ENCODE measurements at regions not wholly inside any gene's neighbourhood (a gene's known extent, or its start where the extent isn't known, plus 50 kb on each side); places are given as distances from the start of the nearest gene placed in this dataset.
"Not testable (repeated sequence)": the region's sequence is repeated elsewhere in the genome, so short reads cannot be mapped to it uniquely, and the experiment has no call there.

DNA sequence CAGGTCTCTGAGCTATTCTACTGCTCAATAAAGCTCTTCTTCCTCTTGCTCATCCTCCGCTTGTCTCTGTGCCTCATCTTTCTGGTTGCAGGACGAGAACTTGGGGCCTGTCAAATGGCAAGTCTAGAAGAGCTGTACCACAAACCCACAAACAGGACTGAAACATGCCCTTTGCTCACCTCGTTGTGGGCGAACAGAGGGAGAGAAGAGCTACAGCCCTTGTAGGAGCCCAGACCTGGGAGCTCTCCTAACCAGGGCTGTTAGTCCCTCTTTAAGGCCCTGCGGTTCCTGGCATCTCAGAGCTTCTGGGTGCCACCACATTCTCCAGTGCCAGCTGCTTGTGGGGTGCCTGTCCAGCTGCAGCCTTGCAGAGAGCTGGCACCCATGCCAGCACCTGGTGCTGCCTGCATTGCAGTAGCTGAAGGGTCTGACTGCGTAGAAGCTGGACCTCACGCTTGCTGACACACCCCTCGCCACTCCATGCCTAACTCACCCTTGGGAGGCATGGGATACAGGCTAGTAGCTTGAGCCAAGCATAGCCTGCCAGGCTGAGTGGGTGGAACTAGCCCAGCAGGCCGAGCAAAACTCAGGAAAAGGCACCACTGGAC is 313.4 kb downstream of the ANKRD30B start:
- H3K27ac ChIP-seq; H3K9me3 ChIP-seq; H3K36me3 ChIP-seq; H3K27me3 ChIP-seq; H3K4me1 ChIP-seq; intact Hi-C loops (cut with DNase I); DNase-seq; H3K4me3 ChIP-seq: not testable (repeated sequence)
- WGBS, 2 donors = 55 to 61% methylated on average over 4 to 8 of the region's 9 CpGs

DNA sequence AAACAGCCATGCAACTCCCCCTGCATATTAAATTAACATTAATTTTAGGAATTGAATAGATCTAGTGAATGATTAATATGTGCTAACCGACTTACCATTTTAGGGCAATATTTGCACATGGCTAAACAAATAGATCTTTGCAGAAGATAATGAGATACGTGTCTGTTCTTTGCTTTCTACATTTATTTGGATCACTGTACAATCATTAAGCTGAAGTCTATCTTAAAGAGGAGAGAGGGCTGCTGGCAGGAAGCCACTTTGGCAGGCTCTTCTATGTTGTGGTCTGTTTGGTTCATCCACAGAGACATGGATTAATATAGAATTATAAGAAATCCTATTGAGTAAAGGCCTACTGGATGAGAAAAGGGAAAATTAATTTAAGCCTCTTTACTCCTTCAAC is 318.5 kb downstream of the ANKRD30B start:
- WGBS, 2 donors = 47 to 54% methylated on average over 2 of the region's 2 CpGs
- H3K4me3 ChIP-seq; H3K36me3 ChIP-seq; H3K27me3 ChIP-seq; DNase-seq; intact Hi-C loops (cut with DNase I); H3K4me1 ChIP-seq; H3K9me3 ChIP-seq; H3K27ac ChIP-seq: not testable (repeated sequence)

DNA sequence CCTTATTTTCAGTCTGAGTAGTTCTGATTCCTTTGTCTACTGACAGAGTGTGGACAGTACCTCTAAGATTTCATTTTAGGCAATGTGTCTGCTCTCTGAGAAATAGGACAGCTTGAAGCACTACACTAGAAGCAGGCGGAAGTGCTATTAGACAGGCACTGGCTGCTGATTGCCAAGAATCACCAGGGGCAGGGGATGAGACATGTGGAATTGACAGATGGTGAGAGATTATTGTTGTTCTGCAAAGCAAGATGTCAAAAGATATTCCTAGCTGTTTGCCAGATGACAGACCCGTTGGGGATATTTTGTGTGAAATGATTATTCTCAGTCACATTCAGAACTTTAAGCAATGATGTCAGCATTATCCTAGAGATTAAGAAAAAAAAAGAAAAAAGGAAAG is 323.3 kb downstream of the ANKRD30B start:
- whole genome bisulfite sequencing, 2 donors = 61 to 70% methylated on average over 1 to 2 of the region's 2 CpGs

More for the DNA sequence above, 323.3 kb downstream of the ANKRD30B start:
- H3K27me3 ChIP-seq; DNase-seq; H3K27ac ChIP-seq; H3K36me3 ChIP-seq; H3K4me1 ChIP-seq; intact Hi-C loops (cut with DNase I); H3K9me3 ChIP-seq; H3K4me3 ChIP-seq: not testable (repeated sequence)

All from esophagus squamous epithelium (tissue), 5 donors.